HG03439 (cell line): ENCODE measurements at regions not wholly inside any gene's neighbourhood (a gene's known extent, or its start where the extent isn't known, plus 50 kb on each side); places are given as distances from the start of the nearest gene placed in this dataset.
"Not testable (repeated sequence)": the region's sequence is repeated elsewhere in the genome, so short reads cannot be mapped to it uniquely, and the experiment has no call there.

Source experiments
- ATAC-seq: cut with Tn5 transposase; IDR thresholded peaks from one replicate; pipeline ENCODE4 v1.9.1; 2021; ENCODE audit warnings: mild to moderate bottlenecking, moderate library complexity; ENCODE audit not compliant: unreplicated experiment

GRCh38 chr2:12624905-12625598 lies 91.7 kb upstream of the TRIB2 start:
- no peak for ATAC-seq

GRCh38 chr2:12628541-12628940 lies 88.2 kb upstream of the TRIB2 start:
- ATAC-seq, result not testable (repeated sequence)

- ATAC-seq, result no peak
Measured at GRCh38 chr2:12636837-12637581, 79.7 kb upstream of the TRIB2 start.

GRCh38 chr2:12637754-12638153 lies 79.0 kb upstream of the TRIB2 start:
- ATAC-seq, result no peak

- no peak for ATAC-seq
Measured at GRCh38 chr2:12641441-12641840, 75.3 kb upstream of the TRIB2 start.

- no peak for ATAC-seq
Measured at GRCh38 chr2:12642332-12642731, 74.4 kb upstream of the TRIB2 start.

- no peak for ATAC-seq
Measured at GRCh38 chr2:12642859-12643258, 73.9 kb upstream of the TRIB2 start.

GRCh38 chr2:12649602-12650400 lies 66.9 kb upstream of the TRIB2 start:
- no peak for ATAC-seq

GRCh38 chr2:12651641-12652040 lies 65.1 kb upstream of the TRIB2 start:
- ATAC-seq, result no peak

- ATAC-seq, result no peak
Measured at GRCh38 chr2:12652723-12653122, 64.0 kb upstream of the TRIB2 start.

GRCh38 chr2:12657560-12657959 lies 59.2 kb upstream of the TRIB2 start:
- ATAC-seq, result no peak

GRCh38 chr2:12658310-12658945 lies 58.3 kb upstream of the TRIB2 start:
- ATAC-seq, result no peak

- ATAC-seq, result no peak
Measured at GRCh38 chr2:12661489-12661888, 55.2 kb upstream of the TRIB2 start.

- ATAC-seq, result no peak
Measured at GRCh38 chr2:12663306-12664037, 53.3 kb upstream of the TRIB2 start.

GRCh38 chr2:12665334-12665733 lies 51.4 kb upstream of the TRIB2 start:
- no peak for ATAC-seq

- no peak for ATAC-seq
Measured at GRCh38 chr2:12666445-12666844, 50.3 kb upstream of the TRIB2 start.
